OCI-LY1 (cell line): ENCODE measurements at regions not wholly inside any gene's neighbourhood (a gene's known extent, or its start where the extent isn't known, plus 50 kb on each side); places are given as distances from the start of the nearest gene placed in this dataset.

Source experiments
- H2AFZ ChIP-seq: fragments of 200-600 bp; sonication (generic), shearing (Covaris generic); 2 replicates; pipeline ENCODE4 v1.6.0; 2014; ENCODE audit warnings: antibody characterized with exemption, mild to moderate bottlenecking, low read length
- H3F3A ChIP-seq: fragments of 200-600 bp; sonication (generic), shearing (Covaris generic); 2 replicates; pipeline ENCODE4 v1.6.0; 2014; ENCODE audit warnings: mild to moderate bottlenecking, antibody characterized with exemption, low read length, moderate library complexity; ENCODE audit not compliant: insufficient read depth
- H3K27ac ChIP-seq: fragments of 200-600 bp; sonication (generic); 2 replicates; pipeline ENCODE4 v1.5.1; 2014; ENCODE audit warnings: low read length, mixed run types, mild to moderate bottlenecking, low read depth; ENCODE audit not compliant: poor library complexity, severe bottlenecking
- H3K27me3 ChIP-seq: fragments of 200-600 bp; sonication (generic); 2 replicates; pipeline ENCODE4 v1.6.0; 2014; ENCODE audit warnings: antibody characterized with exemption, mild to moderate bottlenecking, low read length, moderate library complexity; ENCODE audit not compliant: insufficient read depth
- H3K36me3 ChIP-seq: fragments of 200-600 bp; sonication (generic); 2 replicates; pipeline ENCODE4 v1.6.1; 2014; ENCODE audit warnings: mild to moderate bottlenecking, antibody characterized with exemption, low read length, moderate library complexity, mixed read lengths; ENCODE audit not compliant: insufficient read depth
- H3K4me1 ChIP-seq: fragments of 200-600 bp; sonication (generic); 2 replicates; pipeline ENCODE4 v1.5.1; 2014; ENCODE audit warnings: mild to moderate bottlenecking, low read length, moderate library complexity; ENCODE audit not compliant: insufficient read depth, severe bottlenecking
- H3K4me2 ChIP-seq: fragments of 200-600 bp; sonication (generic), shearing (Covaris generic); 2 replicates; pipeline ENCODE4 v1.6.1; 2014; ENCODE audit warnings: low read length
- H3K4me3 ChIP-seq: fragments of 200-600 bp; sonication (generic); 2 replicates; pipeline ENCODE4 v1.5.1; 2014; ENCODE audit warnings: low read length, low read depth, mild to moderate bottlenecking, mixed read lengths; ENCODE audit not compliant: poor library complexity, severe bottlenecking
- H3K79me2 ChIP-seq: fragments of 200-600 bp; shearing (Covaris generic); 2 replicates; pipeline ENCODE4 v1.6.1; 2016; ENCODE audit warnings: mixed run types, low read length, mixed read lengths; ENCODE audit not compliant: insufficient read depth
- H3K9ac ChIP-seq: fragments of 200-600 bp; sonication (generic), shearing (Covaris generic); 2 replicates; pipeline ENCODE4 v1.6.1; 2014; ENCODE audit warnings: mild to moderate bottlenecking, low read length, mixed read lengths
- H3K9me2 ChIP-seq: fragments of 200-600 bp; sonication (generic), shearing (Covaris generic); 2 replicates; pipeline ENCODE4 v1.6.1; 2014; ENCODE audit warnings: low read depth, mild to moderate bottlenecking, low read length, mixed read lengths
- H3K9me3 ChIP-seq: fragments of 200-600 bp; shearing (Covaris generic); 2 replicates; pipeline ENCODE4 v1.6.1; 2014; ENCODE audit warnings: low read length, mixed read lengths
- H4K20me1 ChIP-seq: fragments of 200-600 bp; sonication (generic), shearing (Covaris generic); 2 replicates; pipeline ENCODE4 v1.6.0; 2016; ENCODE audit warnings: mild to moderate bottlenecking, low read length; ENCODE audit not compliant: insufficient read depth
- EZH2 ChIP-seq: fragments of 200-600 bp; sonication (generic), shearing (Covaris generic); IDR thresholded peaks from 2 replicates; pipeline ENCODE4 v1.8.0; 2017; ENCODE audit warnings: borderline replicate concordance, mixed run types, mild to moderate bottlenecking, antibody characterized with exemption, low read length, moderate library complexity, mixed read lengths
- TF ChIP-seq, protein P1 (sequence below): fragments of 200-600 bp; sonication (generic), shearing (Covaris generic); IDR thresholded peaks from 2 replicates; pipeline ENCODE4 v1.5.1; 2017; ENCODE audit warnings: mild to moderate bottlenecking, antibody characterized with exemption, low read length, moderate library complexity, mixed read lengths

DNA sequence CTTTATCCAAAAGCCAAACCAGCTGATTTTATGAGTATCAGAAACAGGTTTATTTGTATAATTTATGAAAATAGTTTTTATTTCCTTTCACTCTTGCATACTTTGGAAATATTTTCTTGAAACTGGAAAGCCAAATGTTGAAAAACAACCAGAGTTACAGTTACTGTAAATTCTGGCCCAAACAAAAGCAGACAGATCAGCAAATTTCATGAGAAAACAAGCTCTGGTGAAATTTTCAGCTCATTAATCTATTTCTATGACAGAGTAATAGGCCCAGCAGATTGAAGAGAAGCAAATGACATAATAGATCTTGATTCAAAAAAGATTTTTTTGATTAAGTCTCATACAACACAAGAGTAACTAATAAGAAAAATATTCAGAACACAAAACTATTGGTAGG lies 182.7 kb downstream of the ENC1 start:
- Histone ChIP-seq H3K4me3 (no peak overlapping the region), H3K27ac (no peak overlapping the region), H3K79me2 (no peaks in the 10 kb centered on the region), H3K4me1 (no peaks in the 10 kb centered on the region), H3F3A (no peaks in the 10 kb centered on the region), H3K36me3 (no peaks in the 10 kb centered on the region), H4K20me1 (no peaks in the 10 kb centered on the region), H3K4me2 (no peak overlapping the region), H3K9ac (no peak overlapping the region), H2AFZ (no peak overlapping the region), H3K9me2 (no peaks in the 10 kb centered on the region), H3K9me3 (no peaks in the 10 kb centered on the region), H3K27me3 (no peaks in the 10 kb centered on the region; the same call in 1 of the 2 replicates)
- TF ChIP-seq, protein P1, sequence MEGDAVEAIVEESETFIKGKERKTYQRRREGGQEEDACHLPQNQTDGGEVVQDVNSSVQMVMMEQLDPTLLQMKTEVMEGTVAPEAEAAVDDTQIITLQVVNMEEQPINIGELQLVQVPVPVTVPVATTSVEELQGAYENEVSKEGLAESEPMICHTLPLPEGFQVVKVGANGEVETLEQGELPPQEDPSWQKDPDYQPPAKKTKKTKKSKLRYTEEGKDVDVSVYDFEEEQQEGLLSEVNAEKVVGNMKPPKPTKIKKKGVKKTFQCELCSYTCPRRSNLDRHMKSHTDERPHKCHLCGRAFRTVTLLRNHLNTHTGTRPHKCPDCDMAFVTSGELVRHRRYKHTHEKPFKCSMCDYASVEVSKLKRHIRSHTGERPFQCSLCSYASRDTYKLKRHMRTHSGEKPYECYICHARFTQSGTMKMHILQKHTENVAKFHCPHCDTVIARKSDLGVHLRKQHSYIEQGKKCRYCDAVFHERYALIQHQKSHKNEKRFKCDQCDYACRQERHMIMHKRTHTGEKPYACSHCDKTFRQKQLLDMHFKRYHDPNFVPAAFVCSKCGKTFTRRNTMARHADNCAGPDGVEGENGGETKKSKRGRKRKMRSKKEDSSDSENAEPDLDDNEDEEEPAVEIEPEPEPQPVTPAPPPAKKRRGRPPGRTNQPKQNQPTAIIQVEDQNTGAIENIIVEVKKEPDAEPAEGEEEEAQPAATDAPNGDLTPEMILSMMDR: no peak
- TF ChIP-seq EZH2: no peak

DNA sequence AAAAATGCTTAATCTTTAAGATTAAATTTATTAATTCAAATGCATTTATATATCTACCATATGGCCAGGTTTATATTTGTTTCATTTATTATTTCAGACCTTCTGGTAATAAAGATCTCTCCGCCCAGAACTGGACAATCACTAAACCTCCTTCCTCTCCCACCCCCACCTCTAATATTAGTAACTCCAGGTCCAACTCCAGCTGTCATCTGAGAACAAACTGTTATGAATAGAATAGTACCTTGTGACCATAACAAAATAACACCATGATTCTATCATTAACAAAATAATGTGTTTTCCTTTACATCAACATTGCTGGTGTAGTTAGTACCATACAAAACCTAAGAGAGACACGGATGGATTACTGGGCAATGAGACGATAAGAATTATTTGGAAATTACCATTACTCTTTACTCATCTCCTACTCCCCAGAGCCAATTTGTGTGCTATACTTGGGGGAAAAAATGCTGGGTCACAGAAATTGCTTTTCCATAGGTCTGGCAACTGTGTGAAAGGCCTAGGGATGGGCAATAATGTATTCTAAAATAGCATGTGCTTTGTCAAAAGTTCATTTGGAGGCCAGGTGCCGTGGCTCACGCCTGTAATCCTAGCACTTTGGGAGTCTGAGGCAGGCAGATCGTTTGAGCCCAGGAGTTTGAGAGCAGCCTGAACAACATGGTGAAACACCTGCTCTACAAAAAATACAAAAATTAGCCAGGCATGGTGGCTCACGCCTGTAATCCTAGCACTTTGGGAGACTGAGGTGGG lies 186.1 kb downstream of the ENC1 start:
- TF ChIP-seq, protein P1: no peak
- no peak for TF ChIP-seq EZH2
- no peak overlapping the region for H3K27ac ChIP-seq
- H3K27me3 ChIP-seq: no peaks in the 10 kb centered on the region
- no peaks in the 10 kb centered on the region for H4K20me1 ChIP-seq
- H3K79me2 ChIP-seq: no peaks in the 10 kb centered on the region
- H2AFZ ChIP-seq: no peak overlapping the region
- no peak overlapping the region for H3K4me3 ChIP-seq
- no peak overlapping the region for H3K4me2 ChIP-seq
- H3F3A ChIP-seq: no peaks in the 10 kb centered on the region
- H3K9ac ChIP-seq: no peak overlapping the region
- H3K9me2 ChIP-seq: no peaks in the 10 kb centered on the region
- no peaks in the 10 kb centered on the region for H3K4me1 ChIP-seq
- H3K9me3 ChIP-seq: no peaks in the 10 kb centered on the region
- H3K36me3 ChIP-seq: no peaks in the 10 kb centered on the region

DNA sequence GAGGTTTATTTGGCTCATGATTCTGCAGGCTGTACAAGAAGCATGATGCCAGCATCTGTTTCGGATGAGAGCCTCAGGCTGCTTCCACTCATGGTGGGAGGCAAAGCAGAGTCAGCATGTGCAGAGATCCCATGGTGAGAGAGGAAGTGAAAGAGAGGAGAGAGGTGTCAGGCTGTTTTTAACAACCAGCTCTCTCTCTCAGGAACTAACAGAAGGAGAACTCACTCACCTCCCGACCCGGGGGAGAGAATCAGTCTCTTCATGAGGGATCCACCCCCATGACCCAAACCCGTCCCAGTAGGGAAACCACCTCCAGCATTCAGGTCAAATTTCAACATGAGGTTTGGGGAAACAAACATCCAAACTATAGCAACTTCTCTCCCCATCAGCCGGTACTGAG lies 187.7 kb downstream of the ENC1 start:
- no peak for TF ChIP-seq EZH2
- TF ChIP-seq, protein P1: no peak

More for the DNA sequence above, 187.7 kb downstream of the ENC1 start:
- H3K4me3 ChIP-seq: no peak overlapping the region
- no peak overlapping the region for H3K4me2 ChIP-seq
- no peaks in the 10 kb centered on the region for H3K27me3 ChIP-seq
- H3K9me2 ChIP-seq: no peaks in the 10 kb centered on the region
- no peak overlapping the region for H3K9ac ChIP-seq
- no peaks in the 10 kb centered on the region for H4K20me1 ChIP-seq
- H3K27ac ChIP-seq: no peak overlapping the region
- no peaks in the 10 kb centered on the region for H3K36me3 ChIP-seq
- no peak overlapping the region for H2AFZ ChIP-seq
- no peaks in the 10 kb centered on the region for H3K9me3 ChIP-seq
- H3K79me2 ChIP-seq: no peaks in the 10 kb centered on the region
- H3F3A ChIP-seq: no peaks in the 10 kb centered on the region
- H3K4me1 ChIP-seq: no peaks in the 10 kb centered on the region
